ENCODE measurements at regions not wholly inside any gene's neighbourhood (a gene's known extent, or its start where the extent isn't known, plus 50 kb on each side); places are given as distances from the start of the nearest gene placed in this dataset.
"Not testable (repeated sequence)": the region's sequence is repeated elsewhere in the genome, so short reads cannot be mapped to it uniquely, and the experiment has no call there.

GRCh38 chr21:8234059-8234458 is 2287.3 kb upstream of the TPTE start:
- not testable (repeated sequence) for TF ChIP-seq CTCF, POLR2A (IDR thresholded peaks at IDR 0.05)

All from thyroid gland (tissue), 4 donors.